ENCODE measurements at regions not wholly inside any gene's neighbourhood (a gene's known extent, or its start where the extent isn't known, plus 50 kb on each side); places are given as distances from the start of the nearest gene placed in this dataset.

- no peak overlapping the region for H3K27ac ChIP-seq (ENCODE audit: low read length)
- no peaks in the 10 kb centered on the region for H3F3A ChIP-seq (ENCODE audit: insufficient read depth, low read length, poor library complexity, severe bottlenecking)
- TF ChIP-seq MXI1 (conservative IDR thresholded peaks at IDR 0.05; ENCODE audit: poor library complexity, severe bottlenecking) = no peak
- no peak for TF ChIP-seq EZH2 (IDR thresholded peaks at IDR 0.05; ENCODE audit: borderline replicate concordance, insufficient read depth, low read length, poor library complexity, severe bottlenecking)
- TF ChIP-seq TAF1 (IDR thresholded peaks at IDR 0.05; ENCODE audit: low read depth) = no peak
- no peak for TF ChIP-seq RAD21 (conservative IDR thresholded peaks at IDR 0.05)
- no peak for TF ChIP-seq EP300 (conservative IDR thresholded peaks at IDR 0.05; ENCODE audit: poor library complexity, severe bottlenecking)
- TF ChIP-seq SMC3 (conservative IDR thresholded peaks at IDR 0.05; ENCODE audit: poor library complexity) = no peak
- TF ChIP-seq POLR2AphosphoS5 (IDR thresholded peaks at IDR 0.05) = no peak
- TF ChIP-seq CTCF (IDR thresholded peaks at IDR 0.05; ENCODE audit: poor library complexity, severe bottlenecking) = no peak
- TF ChIP-seq, protein P1, sequence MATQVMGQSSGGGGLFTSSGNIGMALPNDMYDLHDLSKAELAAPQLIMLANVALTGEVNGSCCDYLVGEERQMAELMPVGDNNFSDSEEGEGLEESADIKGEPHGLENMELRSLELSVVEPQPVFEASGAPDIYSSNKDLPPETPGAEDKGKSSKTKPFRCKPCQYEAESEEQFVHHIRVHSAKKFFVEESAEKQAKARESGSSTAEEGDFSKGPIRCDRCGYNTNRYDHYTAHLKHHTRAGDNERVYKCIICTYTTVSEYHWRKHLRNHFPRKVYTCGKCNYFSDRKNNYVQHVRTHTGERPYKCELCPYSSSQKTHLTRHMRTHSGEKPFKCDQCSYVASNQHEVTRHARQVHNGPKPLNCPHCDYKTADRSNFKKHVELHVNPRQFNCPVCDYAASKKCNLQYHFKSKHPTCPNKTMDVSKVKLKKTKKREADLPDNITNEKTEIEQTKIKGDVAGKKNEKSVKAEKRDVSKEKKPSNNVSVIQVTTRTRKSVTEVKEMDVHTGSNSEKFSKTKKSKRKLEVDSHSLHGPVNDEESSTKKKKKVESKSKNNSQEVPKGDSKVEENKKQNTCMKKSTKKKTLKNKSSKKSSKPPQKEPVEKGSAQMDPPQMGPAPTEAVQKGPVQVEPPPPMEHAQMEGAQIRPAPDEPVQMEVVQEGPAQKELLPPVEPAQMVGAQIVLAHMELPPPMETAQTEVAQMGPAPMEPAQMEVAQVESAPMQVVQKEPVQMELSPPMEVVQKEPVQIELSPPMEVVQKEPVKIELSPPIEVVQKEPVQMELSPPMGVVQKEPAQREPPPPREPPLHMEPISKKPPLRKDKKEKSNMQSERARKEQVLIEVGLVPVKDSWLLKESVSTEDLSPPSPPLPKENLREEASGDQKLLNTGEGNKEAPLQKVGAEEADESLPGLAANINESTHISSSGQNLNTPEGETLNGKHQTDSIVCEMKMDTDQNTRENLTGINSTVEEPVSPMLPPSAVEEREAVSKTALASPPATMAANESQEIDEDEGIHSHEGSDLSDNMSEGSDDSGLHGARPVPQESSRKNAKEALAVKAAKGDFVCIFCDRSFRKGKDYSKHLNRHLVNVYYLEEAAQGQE (IDR thresholded peaks at IDR 0.05; ENCODE audit: borderline replicate concordance) = no peak
- H3K27me3 ChIP-seq (ENCODE audit: insufficient read depth, low read depth, low read length) = no peaks in the 10 kb centered on the region
- H2AFZ ChIP-seq (ENCODE audit: low read depth, low read length) = no peak overlapping the region
- H3K79me2 ChIP-seq (replicated peaks; ENCODE audit: insufficient read depth, low read length) = no peaks in the 10 kb centered on the region
- H3K9me2 ChIP-seq (ENCODE audit: insufficient read depth, low read length) = no peaks in the 10 kb centered on the region
- H3K4me2 ChIP-seq (ENCODE audit: low read length) = no peak overlapping the region
- H3K4me3 ChIP-seq (ENCODE audit: low read length) = peak overlapping the region; percentile 4
- H3K9me3 ChIP-seq (ENCODE audit: low read length) = no peaks in the 10 kb centered on the region
- no peaks in the 10 kb centered on the region for H4K20me1 ChIP-seq (ENCODE audit: insufficient read depth)
- H3K36me3 ChIP-seq (ENCODE audit: insufficient read depth, low read length) = no peaks in the 10 kb centered on the region
- no peak overlapping the region for H3K9ac ChIP-seq (ENCODE audit: low read length)
Observed at GRCh38 chr2:66692521-66693054, 257.7 kb downstream of the MEIS1 start.

- Histone ChIP-seq H3K79me2 (replicated peaks; ENCODE audit: insufficient read depth, low read length) (no peaks in the 10 kb centered on the region), H3K27me3 (ENCODE audit: insufficient read depth, low read depth, low read length) (no peaks in the 10 kb centered on the region), H3F3A (ENCODE audit: insufficient read depth, low read length, poor library complexity, severe bottlenecking) (no peaks in the 10 kb centered on the region), H4K20me1 (ENCODE audit: insufficient read depth) (no peaks in the 10 kb centered on the region), H3K4me3 (ENCODE audit: low read length) (peak overlapping the region; percentile 4), H3K36me3 (ENCODE audit: insufficient read depth, low read length) (no peaks in the 10 kb centered on the region), H3K27ac (ENCODE audit: low read length) (no peak overlapping the region), H2AFZ (ENCODE audit: low read depth, low read length) (no peak overlapping the region), H3K9me3 (ENCODE audit: low read length) (no peaks in the 10 kb centered on the region), H3K9me2 (ENCODE audit: insufficient read depth, low read length) (no peaks in the 10 kb centered on the region), H3K4me2 (ENCODE audit: low read length) (no peak overlapping the region), H3K9ac (ENCODE audit: low read length) (no peak overlapping the region)
- TF ChIP-seq POLR2AphosphoS5 (IDR thresholded peaks at IDR 0.05) = peak; percentile 19
- TF ChIP-seq EP300 (conservative IDR thresholded peaks at IDR 0.05; ENCODE audit: poor library complexity, severe bottlenecking) = peak; percentile 41
- no peak for TF ChIP-seq MXI1 (conservative IDR thresholded peaks at IDR 0.05; ENCODE audit: poor library complexity, severe bottlenecking)
Observed at GRCh38 chr2:66693076-66693965, 258.4 kb downstream of the MEIS1 start.
